GM18520 (cell line): ENCODE measurements at regions not wholly inside any gene's neighbourhood (a gene's known extent, or its start where the extent isn't known, plus 50 kb on each side); places are given as distances from the start of the nearest gene placed in this dataset.

Experiments used
- ATAC-seq: cut with Tn5 transposase; IDR thresholded peaks from one replicate; pipeline ENCODE4 v1.9.1; 2021; ENCODE audit not compliant: unreplicated experiment

DNA sequence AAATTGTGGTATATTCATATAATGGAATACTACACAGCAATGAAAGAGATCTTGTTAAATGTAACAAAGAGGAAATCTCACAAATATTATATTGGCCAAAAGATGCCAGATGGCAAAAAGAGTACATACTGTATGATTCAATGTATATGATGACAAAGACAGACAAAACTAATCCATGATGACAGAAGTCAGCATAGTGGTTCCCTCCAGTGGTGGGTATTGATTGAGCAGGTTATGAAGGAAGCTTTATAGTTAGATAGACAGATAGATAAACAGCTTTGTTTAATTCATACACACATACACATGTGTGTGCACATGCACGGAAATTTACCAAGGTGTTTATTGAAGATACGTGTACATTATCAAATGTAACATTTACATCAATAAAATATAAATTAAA, 74.4 kb upstream of the SMIM36 start:
- no peak for ATAC-seq

DNA sequence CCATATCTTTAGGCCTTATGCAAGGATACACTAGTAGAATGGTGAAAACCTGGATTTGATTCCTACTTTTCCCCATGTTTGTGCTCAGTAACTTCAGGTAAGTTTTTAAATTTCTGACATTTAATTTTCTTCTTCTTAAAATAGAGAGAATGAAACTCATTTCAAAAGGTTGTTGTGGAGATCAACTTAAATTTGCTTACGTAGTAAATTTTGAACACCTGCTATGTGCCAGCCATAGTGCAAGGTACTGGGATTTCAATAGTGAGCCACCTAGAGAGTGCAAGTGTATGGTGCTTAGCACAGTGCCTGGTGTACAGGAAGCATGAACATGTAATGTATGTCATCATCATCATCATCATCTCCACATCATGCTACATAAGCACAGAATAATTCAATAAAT, 73.6 kb upstream of the SMIM36 start:
- no peak for ATAC-seq

DNA sequence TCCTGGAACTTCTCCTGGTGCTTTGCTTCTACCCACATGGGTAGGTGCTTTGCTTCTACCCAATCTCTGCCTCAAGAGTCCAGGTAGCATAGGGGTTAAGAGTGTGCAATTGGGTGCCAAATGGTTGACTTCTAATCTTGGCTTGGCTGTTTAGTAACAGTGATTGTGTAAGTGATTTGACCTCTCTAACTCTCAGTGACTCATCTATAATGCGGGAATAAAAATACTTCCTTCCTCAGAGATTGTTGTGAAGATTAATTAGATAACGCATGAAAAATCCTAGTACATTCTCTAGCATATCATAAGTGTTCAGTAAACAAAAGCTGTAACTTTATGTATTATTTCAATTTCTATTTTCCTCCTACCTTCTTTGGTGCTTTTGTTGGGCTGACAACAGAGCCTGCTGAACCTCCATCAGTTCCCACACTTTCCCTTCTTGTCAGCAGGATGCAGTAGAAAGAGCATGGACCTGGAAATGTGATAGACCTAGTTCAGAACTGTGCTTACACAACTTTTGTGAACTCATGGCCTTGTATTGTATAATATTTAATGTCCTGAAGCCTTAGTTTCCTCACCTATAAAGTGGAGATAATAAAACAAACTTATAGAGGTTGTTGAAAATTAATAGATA, 72.9 kb upstream of the SMIM36 start:
- no peak for ATAC-seq

DNA sequence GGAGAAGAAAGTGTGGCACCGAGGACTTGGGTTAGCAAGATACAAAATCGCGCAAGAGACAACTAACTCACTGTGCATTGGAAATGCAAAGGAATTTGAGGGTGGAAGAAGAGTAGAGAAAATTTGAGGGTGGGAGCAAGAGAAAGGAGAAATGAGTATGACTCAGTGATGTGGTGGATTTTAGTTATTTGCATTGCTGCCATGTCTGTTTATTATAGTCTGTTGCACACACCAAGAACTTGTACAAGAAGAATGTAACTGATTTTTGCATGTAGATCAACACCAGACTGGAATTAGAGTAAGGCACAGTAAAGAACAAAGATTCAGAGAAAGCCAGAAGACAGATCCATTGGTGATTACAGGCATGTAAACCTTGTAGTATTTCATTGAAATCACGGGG, 71.6 kb upstream of the SMIM36 start:
- no peak for ATAC-seq

DNA sequence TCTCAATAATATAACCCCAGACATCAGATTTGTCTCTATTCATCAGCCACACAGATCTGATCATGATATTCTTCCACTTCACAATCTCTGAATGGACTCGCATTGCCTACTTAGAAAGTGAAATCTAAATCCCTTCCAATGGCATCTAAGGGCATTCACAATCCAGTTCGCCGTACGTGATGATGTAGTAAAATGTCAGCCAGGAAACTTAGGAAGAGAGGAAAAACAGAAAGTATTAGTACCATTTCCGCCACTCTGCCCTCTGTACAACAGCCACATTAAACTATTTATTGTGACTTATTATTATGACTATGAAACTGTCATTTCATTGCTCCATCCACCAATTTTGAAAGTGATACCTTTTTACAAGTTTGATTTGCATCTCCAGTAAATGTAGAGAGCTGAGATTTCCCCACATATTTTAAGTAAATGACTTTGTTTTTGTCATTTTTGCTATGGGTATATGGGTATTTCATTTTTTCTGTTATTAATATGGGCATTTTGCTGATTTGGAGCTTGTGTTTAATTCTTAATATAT, 69.4 kb upstream of the SMIM36 start:
- peak; percentile 64 for ATAC-seq

DNA sequence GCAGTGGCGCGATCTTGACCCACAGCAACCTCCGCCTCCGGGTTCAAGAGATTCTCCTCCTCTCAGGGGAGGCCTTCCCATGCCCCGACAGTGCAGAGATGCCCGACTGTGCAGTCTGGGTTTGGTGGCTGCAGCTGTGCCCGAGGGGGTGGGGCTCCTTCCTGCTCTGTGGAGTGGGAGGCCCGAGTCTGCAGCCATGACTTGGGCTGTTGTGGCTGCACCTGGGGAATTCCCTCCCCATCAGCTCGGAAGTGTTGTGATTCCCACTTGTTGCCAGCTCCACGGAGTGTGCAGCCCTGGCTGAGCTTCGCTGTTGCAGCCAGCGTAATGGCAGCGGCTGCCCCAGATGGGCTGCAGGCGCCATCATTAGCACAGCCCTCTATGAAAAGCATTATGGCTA, 66.4 kb upstream of the SMIM36 start:
- ATAC-seq: no peak

DNA sequence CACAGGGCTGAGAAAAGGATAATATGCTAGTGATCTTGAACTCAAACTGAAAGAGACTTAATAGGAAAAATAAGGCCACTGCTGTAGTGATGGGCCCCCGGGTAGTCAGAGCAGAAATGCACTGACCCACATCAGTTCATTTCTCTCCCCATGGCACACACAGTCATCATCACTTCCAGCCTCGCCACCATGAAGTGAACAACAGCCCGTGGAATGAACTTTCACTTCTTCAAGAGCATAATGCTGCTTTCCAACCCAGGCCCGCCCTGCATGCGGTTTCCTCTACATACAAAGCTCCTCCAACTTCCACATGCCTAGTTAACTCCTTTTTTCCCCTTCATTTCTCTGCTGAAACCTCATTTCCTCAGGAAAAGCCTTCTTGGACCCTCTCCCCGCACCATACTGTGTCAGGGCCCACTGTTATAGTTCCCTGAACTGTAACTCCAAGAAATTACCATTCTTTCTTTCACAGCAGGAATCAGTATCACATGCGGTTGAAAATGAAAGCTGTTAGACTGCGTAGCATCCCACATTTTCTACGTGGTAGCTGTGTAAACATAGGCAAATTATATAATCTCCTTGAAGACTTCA, 65.8 kb upstream of the SMIM36 start:
- ATAC-seq: peak; percentile 56

DNA sequence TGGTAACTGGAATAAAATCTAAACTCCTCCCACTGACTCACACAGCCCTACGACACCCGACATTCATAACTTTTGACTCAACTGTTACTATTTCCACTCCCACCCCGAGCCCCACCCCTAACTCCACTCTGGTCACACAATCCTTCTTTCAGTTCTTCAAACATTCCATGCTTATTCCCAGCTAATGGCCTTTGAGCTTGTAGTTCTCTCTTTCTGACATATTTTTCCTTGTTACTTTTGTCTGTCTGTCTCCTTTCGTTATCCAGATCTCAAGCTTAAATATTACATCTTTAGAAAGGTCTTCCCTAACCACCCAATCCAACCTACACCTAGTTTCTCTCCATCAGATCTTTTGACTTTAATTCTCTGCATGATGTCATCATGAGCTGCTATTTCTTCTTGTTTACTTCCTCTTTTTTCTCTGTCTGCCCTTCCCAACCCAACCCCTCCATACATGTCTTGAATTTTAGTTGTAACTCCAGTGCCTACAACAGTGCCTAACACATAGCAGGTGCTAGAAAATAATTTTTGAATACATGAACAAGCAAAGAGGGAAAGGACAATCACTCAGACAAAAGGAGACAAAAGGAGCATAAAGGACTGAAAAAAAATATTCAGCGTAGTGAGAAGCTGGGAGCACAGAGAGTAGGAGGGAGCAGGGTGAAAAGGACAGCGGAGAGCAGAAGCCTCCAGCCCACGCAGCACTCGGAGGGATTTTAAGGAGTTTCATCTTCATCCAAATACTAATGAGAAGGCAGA, 65.2 kb upstream of the SMIM36 start:
- no peak for ATAC-seq

DNA sequence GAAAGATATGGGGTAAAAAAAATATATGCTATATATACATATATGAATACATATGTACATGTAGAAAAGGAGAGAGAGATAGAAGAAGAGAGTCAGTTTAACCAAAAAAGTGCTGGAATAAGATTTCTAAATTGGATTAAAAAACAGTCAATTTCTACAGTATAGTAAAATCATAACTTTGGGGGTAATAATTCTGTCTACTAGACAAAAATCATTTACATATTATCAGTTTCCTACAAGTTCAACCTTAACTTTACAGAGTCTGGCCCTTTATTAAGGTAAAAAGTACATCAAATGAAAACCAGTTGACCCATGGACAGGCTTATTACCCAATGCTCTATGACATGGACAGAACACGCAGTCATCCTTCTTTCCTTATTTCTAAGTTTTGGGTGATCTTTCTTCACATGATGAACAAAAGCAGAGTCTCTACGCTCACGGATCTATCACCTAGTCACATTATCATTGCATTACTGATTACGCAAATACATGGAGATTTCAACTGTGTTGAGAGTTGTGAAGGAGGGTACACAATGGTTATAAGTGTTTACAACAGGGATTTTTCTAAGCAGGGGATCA, 63.9 kb upstream of the SMIM36 start:
- ATAC-seq: no peak

DNA sequence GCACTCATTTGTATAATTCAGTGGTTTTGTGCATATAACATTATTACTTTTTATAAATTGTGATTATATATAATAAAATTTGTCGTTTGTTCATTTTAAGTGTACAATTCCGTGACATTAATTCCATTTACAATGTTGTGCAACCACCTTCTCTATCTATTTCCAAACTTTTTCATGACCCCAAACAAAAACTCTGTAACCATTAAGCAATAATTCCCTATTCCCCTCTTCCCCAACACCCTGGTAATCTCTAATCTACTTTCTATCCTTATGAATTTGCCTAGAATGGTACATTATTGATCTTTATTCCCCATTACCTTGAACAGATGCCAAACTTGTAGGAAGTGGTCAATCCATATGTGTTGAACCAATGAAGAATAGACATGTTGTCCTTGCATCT, 61.3 kb upstream of the SMIM36 start:
- no peak for ATAC-seq

DNA sequence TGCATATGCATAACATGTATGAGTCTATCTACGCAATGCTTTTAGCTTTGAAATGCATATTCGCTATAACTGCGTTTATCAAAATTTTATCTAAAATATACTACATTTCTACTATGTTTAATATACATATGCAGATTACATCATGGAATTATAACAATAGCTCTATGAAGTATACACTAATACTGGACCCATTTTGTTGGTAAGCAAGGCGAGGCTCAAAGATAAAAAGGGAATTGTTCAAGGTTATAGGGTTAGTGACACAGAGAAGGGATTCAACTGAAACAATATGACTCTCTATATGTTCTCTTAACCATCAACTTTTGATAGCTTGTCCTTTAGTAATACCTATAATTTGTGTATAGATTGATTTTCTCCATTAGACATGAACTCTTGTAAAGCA, 60.9 kb upstream of the SMIM36 start:
- no peak for ATAC-seq

DNA sequence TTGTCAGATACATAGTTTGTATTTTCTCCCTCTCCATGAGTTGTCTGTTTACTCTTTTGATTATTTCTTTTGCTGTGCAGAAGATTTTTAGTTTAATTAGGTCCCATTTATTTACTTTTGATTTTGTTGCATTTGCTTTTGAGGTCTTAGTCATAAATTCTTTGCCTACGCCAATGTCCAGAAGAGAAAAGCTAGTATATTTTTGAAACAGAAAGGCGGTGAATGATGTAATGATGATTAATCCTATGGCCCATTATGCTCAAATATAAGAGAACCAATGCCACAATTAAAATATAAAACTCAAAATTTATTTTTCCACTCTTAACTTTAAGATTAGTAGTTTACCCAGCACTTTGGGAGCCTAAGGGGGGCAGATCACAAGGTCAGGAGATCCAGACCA, 59.8 kb upstream of the SMIM36 start:
- no peak for ATAC-seq

DNA sequence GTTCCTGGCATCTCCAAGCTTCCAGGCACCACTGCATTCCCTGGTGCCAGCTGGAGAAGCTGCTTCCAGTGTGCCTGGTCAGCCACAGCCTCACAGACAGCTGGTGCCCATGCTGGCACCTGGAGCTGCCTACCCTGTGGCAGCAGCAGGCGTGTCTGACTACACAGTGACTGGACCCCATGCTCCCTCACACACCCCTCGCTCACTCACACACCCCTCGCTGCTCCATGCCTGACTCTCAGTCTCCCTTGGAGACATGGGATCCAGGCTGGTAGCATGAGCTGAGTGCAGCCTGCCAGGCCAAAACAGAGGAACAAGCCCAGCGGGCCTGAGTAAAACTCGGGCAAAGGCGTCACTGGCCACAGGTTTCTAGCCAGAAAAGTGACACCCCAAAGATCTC, 59.1 kb upstream of the SMIM36 start:
- no peak for ATAC-seq

DNA sequence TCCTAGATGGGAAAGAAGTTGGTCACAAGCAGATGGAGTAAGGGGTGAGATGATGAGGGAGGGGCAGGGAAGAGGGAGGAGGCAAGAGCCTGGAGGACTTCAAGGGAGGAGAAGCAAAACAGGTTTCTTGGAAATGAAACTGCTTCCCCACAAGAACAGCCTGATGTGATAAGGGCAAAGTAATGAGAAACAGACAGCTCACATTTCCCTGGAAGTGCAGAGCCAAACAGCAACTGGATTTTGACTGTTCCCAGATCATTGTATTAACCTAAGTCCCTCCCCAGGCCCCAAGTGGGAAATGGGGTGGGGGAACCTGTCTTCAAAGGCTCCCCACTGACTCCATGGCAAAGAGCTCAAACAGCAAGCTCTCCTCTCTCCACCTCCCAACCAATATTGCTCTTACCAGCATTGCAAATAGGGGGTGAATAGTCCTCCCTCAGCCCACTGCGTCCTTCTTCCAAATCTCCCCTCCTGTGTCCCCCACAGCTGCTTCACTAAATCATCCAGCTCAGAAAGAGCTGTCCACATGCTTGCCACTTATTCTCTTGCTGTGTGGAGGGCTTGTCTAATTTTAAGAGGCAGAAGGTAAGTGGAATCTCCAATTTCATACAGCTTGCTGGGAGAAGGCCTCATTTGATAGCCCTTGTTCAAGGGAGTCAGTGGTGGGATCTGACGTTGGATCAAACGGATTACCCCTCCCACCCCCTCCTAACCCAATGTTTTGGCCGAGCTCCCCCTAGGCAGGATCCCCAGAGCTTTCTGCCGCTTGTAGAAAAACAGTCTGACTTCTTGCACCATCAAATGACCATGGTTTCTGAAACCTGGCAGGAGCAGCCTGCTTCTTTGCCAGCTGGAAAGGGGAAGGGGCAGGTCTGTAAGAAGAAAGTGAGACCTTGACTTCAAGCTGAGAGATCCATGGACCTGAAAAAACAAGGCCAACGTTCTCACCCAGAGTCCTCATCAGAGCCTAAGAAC, 56.3 kb upstream of the SMIM36 start:
- no peak for ATAC-seq

DNA sequence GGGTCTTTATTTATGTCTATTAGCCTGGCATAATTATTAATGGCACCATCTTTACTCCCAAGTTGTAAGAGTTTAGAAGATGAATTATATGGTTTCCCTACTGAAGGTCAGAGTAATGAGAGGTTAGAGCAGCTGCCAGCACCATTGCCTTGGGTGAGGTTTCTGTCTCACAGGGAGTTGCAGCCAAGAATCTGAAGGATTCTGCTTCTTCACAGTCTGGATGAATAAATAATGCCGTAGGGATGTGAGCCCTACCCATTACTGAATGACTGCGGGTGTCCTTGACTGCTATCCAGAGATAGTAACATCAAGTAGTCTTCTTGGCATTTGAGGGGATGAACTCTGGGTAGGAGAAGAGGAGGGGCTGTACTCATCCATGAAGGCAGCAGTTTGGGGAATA, 52.8 kb upstream of the SMIM36 start:
- no peak for ATAC-seq

DNA sequence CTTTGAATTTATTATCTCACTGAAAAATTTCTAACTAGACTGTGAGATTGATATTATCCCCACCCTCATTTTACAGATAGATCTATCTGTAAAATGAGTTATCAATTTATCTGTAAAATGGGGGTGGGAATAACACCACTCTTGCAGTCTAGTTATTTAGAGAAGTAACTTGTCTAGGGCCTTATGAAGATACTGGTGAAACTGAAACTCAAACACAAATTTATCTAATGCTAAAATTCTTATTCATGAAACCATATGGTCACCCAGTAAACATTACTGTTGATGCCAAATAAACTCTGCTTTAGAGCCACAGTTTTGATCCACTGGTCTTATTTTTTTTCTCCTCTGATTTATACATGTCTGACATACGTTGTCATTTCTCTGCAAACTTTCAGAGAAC, 52.1 kb upstream of the SMIM36 start:
- ATAC-seq: no peak

DNA sequence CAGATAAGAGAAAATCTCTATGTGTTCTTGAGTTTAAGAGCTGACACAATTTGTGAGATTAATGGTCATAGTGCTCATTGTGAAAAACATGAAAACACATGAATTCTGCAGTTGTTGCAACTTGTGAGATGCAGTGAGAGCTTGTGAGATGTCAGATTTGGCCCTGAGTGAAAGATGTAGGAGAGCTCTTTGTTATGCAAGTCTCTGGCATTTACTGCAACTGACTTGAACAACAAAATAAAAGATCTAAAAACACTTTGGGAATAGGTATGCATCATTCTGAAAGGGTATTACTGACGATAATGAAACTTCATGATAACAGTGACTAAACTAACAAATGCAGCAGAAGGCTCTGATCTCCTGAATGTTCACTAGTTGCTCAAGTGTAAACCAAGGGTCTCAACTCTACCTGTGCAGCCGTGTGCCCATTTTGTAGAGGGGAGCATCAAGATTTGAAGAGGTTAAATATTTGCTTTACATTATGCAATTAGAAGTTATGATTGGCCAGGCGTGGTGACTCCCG, 50.8 kb upstream of the SMIM36 start:
- no peak for ATAC-seq

DNA sequence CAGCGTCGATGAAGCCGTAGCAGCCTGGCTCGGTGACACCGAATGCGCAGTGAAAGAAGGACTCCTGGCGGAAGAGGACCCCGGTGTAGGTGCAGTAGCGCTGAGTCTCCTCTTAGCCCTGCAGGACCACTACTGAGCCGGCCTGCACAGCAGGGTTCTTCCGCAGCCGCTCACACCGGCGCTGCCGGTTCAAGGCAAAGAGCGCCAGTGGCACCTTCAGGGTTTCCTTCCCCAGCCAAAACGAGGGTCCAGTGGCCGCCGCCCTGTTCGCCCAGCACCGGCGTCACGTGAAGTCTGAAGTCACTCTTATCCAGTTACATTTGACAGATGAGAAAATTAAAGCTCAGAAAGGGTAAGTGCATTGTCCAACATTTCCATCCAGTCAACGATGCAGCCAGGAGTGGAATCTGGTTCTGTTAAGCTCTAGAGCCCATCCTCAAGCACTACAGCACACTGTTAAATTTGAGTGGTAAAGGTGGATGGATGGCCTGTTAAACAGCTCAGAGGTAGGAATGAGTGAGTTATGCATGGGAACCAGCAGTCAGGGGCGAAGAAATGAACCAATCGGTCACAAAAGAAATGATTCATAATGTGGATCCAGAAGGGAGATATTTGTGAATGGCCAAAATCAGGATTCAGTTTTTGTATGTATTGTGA, 50.2 kb upstream of the SMIM36 start:
- no peak for ATAC-seq
